AG08395 (cell line): ENCODE measurements at regions not wholly inside any gene's neighbourhood (a gene's known extent, or its start where the extent isn't known, plus 50 kb on each side); places are given as distances from the start of the nearest gene placed in this dataset.
"Not testable (repeated sequence)": the region's sequence is repeated elsewhere in the genome, so short reads cannot be mapped to it uniquely, and the experiment has no call there.

Experiments
- DNase-seq: peaks from one replicate; pipeline ENCODE4 v3.0.0; 2012; ENCODE audit warnings: mixed read lengths, low spot score

GRCh38 chrX:76774912-76775311 lies 347.4 kb downstream of the MAGEE1 start:
- not testable (repeated sequence) for DNase-seq

- DNase-seq, result no peak
Observed at GRCh38 chrX:76796311-76796710, 368.8 kb downstream of the MAGEE1 start.

- DNase-seq, result no peak
Observed at GRCh38 chrX:76802708-76803107, 375.2 kb downstream of the MAGEE1 start.

GRCh38 chrX:76815754-76816153 lies 388.2 kb downstream of the MAGEE1 start:
- no peak for DNase-seq

GRCh38 chrX:76817279-76817678 lies 389.8 kb downstream of the MAGEE1 start:
- DNase-seq, result not testable (repeated sequence)

GRCh38 chrX:76821276-76821675 lies 393.8 kb downstream of the MAGEE1 start:
- no peak for DNase-seq

- no peak for DNase-seq
Observed at GRCh38 chrX:76827672-76828071, 400.2 kb downstream of the MAGEE1 start.

GRCh38 chrX:76840902-76841301 lies 413.4 kb downstream of the MAGEE1 start:
- DNase-seq, result not testable (repeated sequence)

- no peak for DNase-seq
Observed at GRCh38 chrX:76850851-76851250, 423.3 kb downstream of the MAGEE1 start.

- no peak for DNase-seq
Observed at GRCh38 chrX:76862509-76862908, 435.0 kb downstream of the MAGEE1 start.

GRCh38 chrX:76893930-76894329 lies 466.4 kb downstream of the MAGEE1 start:
- DNase-seq, result no peak

- DNase-seq, result no peak
Observed at GRCh38 chrX:76915836-76916235, 488.3 kb downstream of the MAGEE1 start.

- no peak for DNase-seq
Observed at GRCh38 chrX:76918033-76918432, 490.5 kb downstream of the MAGEE1 start.

GRCh38 chrX:76919761-76920160 lies 492.3 kb downstream of the MAGEE1 start:
- DNase-seq, result no peak

GRCh38 chrX:76920607-76921006 lies 493.1 kb downstream of the MAGEE1 start:
- no peak for DNase-seq

- DNase-seq, result no peak
Observed at GRCh38 chrX:76921176-76921575, 493.7 kb downstream of the MAGEE1 start.

- no peak for DNase-seq
Observed at GRCh38 chrX:76922100-76922499, 494.6 kb downstream of the MAGEE1 start.

GRCh38 chrX:76924616-76925015 lies 497.1 kb downstream of the MAGEE1 start:
- not testable (repeated sequence) for DNase-seq

GRCh38 chrX:76931518-76931917 lies 504.0 kb downstream of the MAGEE1 start:
- DNase-seq, result no peak

GRCh38 chrX:76957485-76957884 lies 489.7 kb upstream of the FGF16 start:
- no peak for DNase-seq

- DNase-seq, result no peak
Observed at GRCh38 chrX:76971393-76972376, 475.5 kb upstream of the FGF16 start.

- DNase-seq, result no peak
Observed at GRCh38 chrX:76977452-76977851, 469.7 kb upstream of the FGF16 start.

- no peak for DNase-seq
Observed at GRCh38 chrX:76987381-76987780, 459.8 kb upstream of the FGF16 start.

- no peak for DNase-seq
Observed at GRCh38 chrX:76996641-76997040, 450.5 kb upstream of the FGF16 start.
